GM18517 (cell line): ENCODE measurements at regions not wholly inside any gene's neighbourhood (a gene's known extent, or its start where the extent isn't known, plus 50 kb on each side); places are given as distances from the start of the nearest gene placed in this dataset.

Experiments used
- ATAC-seq: cut with Tn5 transposase; IDR thresholded peaks from one replicate; pipeline ENCODE4 v1.9.1; 2021; ENCODE audit warnings: mild to moderate bottlenecking, moderate library complexity; ENCODE audit not compliant: unreplicated experiment

- ATAC-seq: no peak
Measured at GRCh38 chr18:68532328-68532885, 182.5 kb downstream of the TMX3 start.

DNA sequence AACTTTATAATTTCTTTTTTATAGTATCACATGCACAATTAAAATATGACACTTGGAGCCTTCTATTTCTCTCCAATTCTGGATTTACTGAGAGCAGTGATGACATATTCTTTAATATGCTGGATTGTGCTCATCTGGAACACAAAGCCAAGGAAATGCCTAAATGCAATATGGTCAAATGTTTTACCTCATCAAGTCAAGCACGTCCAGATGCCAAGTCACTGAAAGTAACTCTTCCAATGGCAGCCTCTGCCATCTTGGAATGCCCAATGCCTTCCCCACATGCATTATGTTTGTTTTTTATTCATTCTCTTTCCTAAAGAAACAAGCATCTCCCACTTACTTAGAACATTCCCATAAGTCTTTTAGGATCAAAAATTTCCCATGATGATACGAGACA, 189.8 kb downstream of the TMX3 start:
- no peak for ATAC-seq

GRCh38 chr18:68520406-68521075, 194.4 kb downstream of the TMX3 start:
- ATAC-seq: no peak

DNA sequence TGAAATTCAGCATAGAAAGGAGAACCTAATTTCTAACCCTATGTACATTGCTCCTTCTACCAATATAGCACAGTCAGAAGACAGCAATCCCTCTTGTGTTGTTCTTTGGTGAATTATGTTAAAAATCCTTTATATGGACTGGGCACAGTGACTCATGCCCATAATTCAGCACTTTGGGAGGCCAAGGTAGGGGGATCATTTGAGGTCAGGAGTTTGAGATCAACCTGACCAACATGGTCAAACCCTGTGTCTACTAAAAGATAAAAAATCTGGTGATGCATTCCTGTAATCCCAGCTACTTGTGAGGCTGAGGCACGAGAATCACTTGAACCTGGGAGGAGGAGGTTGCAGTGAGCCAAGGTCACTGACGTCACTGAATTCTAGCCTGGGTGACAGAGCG, 195.6 kb downstream of the TMX3 start:
- ATAC-seq: no peak

DNA sequence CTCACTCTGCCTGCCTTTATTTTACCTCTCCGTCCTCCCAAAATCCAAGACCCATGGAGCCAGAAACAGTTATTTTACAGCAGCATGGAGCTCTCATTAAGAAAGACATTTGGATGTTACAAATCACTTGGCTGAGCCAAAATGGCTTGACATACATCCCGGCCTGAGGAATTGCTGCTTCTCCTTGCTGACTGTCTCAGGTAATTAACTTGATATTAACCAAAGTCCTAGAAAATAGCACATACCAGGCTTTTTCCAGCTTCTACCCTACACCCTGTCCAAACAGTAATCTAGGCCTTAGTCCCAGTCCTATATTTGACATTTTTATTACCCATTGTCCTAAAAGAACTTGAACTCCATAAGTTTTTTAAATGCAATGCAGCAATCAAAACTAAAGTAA, 205.0 kb downstream of the TMX3 start:
- ATAC-seq: no peak

DNA sequence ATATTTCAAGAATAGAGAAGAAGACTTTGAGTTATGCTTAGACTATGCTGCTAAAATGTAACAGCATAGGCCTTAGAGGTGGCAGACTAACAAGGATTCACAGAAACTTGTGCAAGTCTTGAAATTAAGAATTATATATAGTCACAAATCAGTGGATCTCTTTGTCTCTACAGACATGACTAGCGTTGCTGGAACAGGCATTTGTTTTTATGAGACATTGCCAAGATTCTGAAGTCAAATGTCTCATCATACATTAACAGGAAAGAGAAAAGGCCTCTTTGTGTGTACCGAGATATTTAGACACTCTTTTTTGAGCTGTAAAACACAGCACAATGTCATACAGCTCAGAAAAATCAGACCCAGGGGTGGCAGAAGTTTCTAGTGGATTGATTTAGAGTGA, 207.1 kb downstream of the TMX3 start:
- no peak for ATAC-seq

DNA sequence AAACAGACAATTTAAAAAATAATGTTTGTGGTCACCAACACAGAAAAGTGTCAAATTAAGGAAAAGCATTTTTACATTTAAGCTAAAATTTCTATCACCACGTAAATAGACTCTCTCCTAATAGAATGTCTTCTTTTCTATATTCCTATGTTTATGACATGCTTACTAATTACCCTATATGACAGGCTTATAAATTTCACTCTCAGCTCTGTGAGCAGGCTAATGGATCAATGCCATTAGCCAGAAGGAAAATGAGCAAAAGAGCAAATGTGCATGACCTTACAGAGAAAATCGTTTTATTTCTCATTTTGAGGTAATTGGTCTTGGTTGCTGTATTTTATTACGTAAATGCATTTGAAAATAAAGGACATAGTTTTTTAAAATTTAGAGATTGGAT, 209.7 kb downstream of the TMX3 start:
- ATAC-seq: no peak

GRCh38 chr18:68504441-68505177, 210.3 kb downstream of the TMX3 start:
- no peak for ATAC-seq

GRCh38 chr18:68500556-68500955, 214.4 kb downstream of the TMX3 start:
- no peak for ATAC-seq

DNA sequence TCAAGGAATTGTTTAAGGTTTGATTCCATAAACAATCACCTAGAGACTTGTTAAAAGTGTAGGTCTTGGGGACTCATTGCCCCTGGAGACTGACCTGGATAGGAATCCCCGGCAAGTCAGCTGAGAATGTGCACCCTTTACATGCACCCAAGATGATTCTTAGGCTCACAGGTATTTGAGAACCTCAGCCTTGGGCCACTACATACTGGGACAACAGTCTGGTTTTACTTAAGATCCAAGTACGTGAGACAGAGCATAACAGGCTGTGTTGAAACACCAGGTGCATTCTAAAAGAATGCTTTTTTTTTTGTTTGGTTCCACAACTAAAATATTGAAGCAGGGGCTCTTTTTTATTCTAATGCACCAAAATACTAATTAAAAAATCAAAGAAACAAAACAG, 215.8 kb downstream of the TMX3 start:
- no peak for ATAC-seq

GRCh38 chr18:68498636-68499035, 216.3 kb downstream of the TMX3 start:
- ATAC-seq: no peak

DNA sequence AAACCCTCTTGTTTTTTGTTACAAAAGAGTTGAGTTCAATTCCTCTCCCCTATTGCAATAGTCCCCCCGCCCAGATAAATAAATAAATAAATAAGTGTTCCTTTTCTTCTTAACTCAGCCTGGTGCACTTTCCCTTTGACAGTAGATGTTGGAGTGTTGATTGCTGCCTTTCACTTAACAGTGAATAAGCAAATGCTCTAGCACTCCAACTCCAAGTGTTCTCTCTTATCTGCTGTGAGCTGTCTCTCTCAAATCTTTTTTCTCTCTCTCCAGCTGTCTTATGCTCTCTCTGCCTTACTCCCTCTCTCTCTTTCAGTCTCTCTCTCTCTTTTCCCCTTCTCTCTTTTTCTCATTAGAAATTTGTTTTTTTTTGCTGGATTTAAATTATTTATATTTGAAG, 216.7 kb downstream of the TMX3 start:
- ATAC-seq: no peak

- no peak for ATAC-seq
Measured at GRCh38 chr18:68494802-68495581, 219.9 kb downstream of the TMX3 start.

DNA sequence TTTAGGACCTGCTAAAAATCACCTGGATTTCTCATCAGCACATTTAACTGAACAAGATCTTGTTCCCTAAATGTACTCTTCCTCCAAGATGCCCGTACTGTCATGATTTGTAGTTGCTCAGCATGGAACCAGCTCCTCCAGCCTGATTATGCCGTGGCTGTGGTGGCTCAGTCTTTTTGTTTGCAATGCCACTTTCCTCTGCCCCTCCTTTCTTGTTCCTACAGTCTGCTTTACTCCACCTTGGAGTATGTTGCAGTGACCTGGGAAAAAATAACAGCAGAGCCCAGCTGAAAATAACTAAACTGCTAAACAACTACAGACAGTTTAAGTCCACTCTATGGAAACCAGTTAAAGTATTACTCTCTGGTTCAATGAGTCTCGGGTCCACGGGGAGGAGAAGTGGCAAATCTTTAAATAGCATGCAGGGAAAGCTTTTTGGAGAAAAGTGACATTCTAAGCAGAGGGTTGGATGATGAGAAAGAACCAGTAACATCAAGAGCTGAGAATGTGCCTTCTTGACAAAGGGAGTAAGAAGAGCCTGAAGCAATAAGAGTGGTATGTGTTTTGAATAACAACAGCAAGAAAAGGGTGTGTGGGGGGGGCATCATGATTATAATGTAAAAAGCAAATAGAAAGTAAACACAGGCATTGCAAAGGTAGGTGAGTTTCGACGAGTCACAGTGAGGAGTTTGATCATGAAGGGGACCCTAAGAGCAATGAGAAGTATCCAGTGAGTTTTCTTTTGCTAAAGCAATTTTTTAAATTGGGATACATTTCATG, 225.7 kb downstream of the TMX3 start:
- ATAC-seq: no peak

DNA sequence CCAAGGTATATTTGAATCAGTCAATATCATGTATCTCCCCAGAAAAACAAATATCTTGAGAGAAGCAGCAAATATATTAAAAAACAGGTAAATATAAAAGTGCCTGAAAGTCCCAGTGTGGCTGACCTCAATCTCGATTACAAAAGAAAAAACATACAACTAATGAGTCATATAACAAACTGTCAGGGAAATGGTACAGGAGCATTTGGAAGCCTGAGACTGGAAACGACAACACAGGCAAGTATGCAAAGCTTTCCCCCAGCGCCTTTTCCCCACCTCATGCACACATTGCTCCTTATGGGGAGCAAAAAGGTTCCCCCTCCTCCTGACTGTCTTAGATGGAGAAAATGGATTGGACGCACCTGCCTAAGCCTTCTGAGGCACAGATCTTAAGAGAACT, 230.7 kb downstream of the TMX3 start:
- ATAC-seq: no peak

GRCh38 chr18:68482815-68483214, 232.1 kb downstream of the TMX3 start:
- no peak for ATAC-seq

- ATAC-seq: no peak
Measured at GRCh38 chr18:68480196-68480595, 234.7 kb downstream of the TMX3 start.

GRCh38 chr18:68478246-68478645, 236.7 kb downstream of the TMX3 start:
- ATAC-seq: no peak

DNA sequence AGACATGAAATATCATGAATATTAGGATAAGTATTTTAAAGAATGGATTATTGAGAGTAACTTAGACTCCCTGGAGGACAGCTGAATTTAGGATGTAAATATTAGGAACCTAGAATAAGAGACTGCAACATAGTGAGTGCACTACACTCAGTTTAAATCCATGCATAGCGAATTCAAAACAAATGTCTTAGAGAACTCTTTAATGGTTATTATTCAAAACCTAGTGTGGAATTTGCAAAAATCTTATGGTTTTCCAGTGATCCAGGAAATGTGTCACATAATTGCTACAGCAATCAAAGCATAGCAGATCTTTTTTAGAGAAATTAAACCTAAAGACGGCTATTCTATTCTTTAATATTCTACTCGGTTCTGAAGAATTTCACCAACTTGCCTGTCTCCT, 239.0 kb downstream of the TMX3 start:
- ATAC-seq: no peak

GRCh38 chr18:68472701-68473295, 242.1 kb downstream of the TMX3 start:
- no peak for ATAC-seq
